ENCODE measurements at regions not wholly inside any gene's neighbourhood (a gene's known extent, or its start where the extent isn't known, plus 50 kb on each side); places are given as distances from the start of the nearest gene placed in this dataset.
"Not testable (repeated sequence)": the region's sequence is repeated elsewhere in the genome, so short reads cannot be mapped to it uniquely, and the experiment has no call there.

GRCh38 chr1:221478050-221478949, 263.6 kb downstream of the DUSP10 start:
- DNase-seq: peak; percentile 61

- no peak for DNase-seq
Measured at GRCh38 chr1:221487781-221488524, 253.9 kb downstream of the DUSP10 start.

GRCh38 chr1:221488550-221488949, 253.3 kb downstream of the DUSP10 start:
- DNase-seq: no peak

- no peak for DNase-seq
Measured at GRCh38 chr1:221494670-221495069, 247.2 kb downstream of the DUSP10 start.

- no peak for DNase-seq
Measured at GRCh38 chr1:221497046-221497445, 244.8 kb downstream of the DUSP10 start.

GRCh38 chr1:221503268-221503667, 238.6 kb downstream of the DUSP10 start:
- DNase-seq: no peak

- no peak for DNase-seq
Measured at GRCh38 chr1:221509575-221510355, 232.1 kb downstream of the DUSP10 start.

GRCh38 chr1:221510793-221511503, 230.9 kb downstream of the DUSP10 start:
- DNase-seq: no peak

GRCh38 chr1:221511797-221512196, 230.1 kb downstream of the DUSP10 start:
- DNase-seq: no peak

GRCh38 chr1:221514806-221515205, 227.1 kb downstream of the DUSP10 start:
- DNase-seq: no peak

- no peak for DNase-seq
Measured at GRCh38 chr1:221515496-221515895, 226.4 kb downstream of the DUSP10 start.

GRCh38 chr1:221517961-221518360, 223.9 kb downstream of the DUSP10 start:
- DNase-seq: no peak

- DNase-seq: no peak
Measured at GRCh38 chr1:221520250-221520649, 221.6 kb downstream of the DUSP10 start.

- DNase-seq: no peak
Measured at GRCh38 chr1:221521686-221522085, 220.2 kb downstream of the DUSP10 start.

- no peak for DNase-seq
Measured at GRCh38 chr1:221522529-221522940, 219.4 kb downstream of the DUSP10 start.

GRCh38 chr1:221525749-221526148, 216.1 kb downstream of the DUSP10 start:
- DNase-seq: no peak

- no peak for DNase-seq
Measured at GRCh38 chr1:221527302-221527701, 214.6 kb downstream of the DUSP10 start.

- DNase-seq: no peak
Measured at GRCh38 chr1:221527886-221528624, 213.8 kb downstream of the DUSP10 start.

- DNase-seq: not testable (repeated sequence)
Measured at GRCh38 chr1:221530159-221530558, 211.7 kb downstream of the DUSP10 start.

- DNase-seq: no peak
Measured at GRCh38 chr1:221530791-221531190, 211.1 kb downstream of the DUSP10 start.

GRCh38 chr1:221532071-221532773, 209.7 kb downstream of the DUSP10 start:
- DNase-seq: no peak
